Right lung (tissue), 2 donors: ENCODE measurements at regions not wholly inside any gene's neighbourhood (a gene's known extent, or its start where the extent isn't known, plus 50 kb on each side); places are given as distances from the start of the nearest gene placed in this dataset.
A peak's percentile ranks its signal among the peaks of the same experiment; 100 is the strongest.
"Not testable (repeated sequence)": the region's sequence is repeated elsewhere in the genome, so short reads cannot be mapped to it uniquely, and the experiment has no call there.

Experiments used
- DNase-seq, 2 donors: peaks; one replicate each; pipeline ENCODE4 v3.0.0-alpha.2; 2013

DNA sequence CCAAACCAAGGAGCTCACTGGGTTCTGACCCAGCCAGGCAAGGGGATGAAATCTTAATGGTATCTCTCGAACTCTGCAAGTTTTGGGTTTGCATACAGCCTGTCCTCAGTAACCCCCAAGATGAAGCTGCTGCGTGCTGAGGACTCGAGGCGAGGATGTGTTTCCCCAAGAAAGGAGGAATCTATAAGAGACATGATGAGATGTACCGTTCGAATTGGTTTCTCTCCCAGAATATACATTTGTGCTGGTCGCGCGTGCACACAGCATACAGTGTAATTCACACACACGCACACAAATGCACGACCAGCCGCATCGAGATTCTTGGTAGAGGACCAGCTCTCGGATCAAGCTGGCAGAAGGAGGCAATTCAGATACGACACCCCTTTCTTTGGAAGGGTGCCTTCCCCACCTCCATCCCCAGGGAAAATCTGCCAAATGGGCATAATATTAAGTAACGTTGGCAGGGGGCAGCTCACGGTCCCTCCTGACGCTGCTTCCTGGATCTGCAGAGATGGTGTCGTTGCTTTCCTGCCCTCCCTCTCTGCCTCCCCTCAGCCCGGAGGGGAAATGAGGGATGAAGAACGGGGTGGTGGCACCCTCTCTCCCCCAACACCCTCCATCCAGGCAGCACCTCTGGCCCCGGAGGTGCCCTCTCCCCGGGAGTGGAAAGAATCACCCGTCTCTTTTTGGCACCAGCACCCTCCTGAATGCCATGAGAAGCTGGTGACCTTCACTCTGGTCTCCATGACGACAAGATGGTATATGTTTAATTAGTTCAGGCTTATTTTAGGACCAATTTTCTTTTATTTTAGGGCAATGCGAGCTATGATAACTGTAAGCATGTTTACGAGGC is 310.2 kb downstream of the ZNF536 start:
- no peak for DNase-seq

DNA sequence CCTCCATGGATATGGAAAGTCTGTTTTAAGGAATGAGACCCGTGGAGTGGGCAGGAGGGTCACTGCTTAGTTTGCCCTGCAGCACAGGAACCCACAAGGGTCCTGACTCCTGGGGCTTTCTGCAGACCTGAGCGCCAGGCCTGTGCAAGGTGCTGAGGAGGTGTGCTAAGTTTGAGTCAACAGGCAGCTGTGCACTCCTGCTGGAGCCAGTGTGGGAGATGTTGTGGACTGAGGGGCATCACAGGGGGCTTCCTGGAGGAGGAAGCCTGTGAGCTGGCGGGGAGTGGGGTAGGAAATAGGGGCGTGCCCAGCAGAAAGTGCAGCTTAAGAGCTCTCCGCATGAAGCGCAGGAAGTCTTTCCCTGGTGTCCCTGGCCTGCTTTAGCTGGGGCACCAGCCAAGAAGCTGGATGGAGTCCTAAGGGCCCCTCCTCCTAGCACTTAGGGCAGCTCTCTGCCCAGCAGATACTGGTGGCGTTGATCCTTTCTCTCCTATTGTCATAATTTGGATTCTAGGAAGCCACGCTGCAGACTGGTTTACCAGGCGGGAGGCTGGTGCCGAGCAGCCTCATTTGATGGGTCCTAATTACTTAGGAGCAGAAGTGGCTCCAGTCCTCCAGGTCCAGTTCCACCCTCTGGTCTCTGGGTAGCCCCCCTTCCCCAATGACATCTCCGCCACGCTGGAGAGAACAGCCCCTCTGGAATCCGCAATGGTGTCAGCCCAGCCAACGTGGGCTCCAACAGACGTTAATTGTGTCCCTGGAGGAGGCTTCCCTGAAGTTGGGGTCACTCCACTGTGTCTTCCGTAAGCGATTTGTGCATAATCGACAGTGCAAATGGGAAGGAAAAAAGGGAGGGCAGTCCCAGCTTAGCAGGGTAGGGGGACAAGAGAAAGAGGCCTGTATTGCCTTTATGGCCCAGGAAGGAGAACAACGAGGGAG is 309.2 kb downstream of the ZNF536 start:
- DNase-seq = no peak

DNA sequence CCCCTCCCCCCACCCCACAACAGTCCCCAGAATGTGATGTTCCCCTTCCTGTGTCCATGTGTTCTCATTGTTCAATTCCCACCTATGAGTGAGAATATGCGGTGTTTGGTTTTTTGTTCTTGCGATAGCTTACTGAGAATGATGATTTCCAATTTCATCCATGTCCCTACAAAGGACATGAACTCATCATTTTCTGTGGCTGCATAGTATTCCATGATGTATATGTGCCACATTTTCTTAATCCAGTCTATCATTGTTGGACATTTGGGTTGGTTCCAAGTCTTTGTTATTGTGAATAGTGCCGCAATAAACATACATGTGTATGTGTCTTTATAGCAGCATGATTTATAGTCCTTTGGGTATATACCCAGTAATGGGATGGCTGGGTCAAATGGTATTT is 308.2 kb downstream of the ZNF536 start:
- DNase-seq = not testable (repeated sequence)

DNA sequence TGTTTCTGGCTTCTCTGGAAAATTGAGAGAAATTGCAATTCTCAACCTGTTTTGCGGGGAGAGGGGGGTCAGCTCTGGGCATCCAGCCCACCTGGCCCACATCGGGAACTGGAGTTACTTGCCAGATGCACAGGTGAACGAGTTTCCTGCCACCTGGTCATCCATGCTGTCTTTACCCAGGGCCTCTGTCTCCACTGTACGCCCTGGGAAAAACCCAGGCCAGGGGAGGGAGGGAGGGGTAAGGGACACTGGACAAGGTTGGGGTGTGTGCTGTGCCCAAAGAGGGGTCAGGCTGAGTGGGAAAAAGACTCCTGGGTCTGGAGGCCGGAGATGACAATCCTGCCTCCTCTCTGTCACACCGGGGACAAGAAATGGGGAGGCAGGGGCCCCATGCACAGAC is 307.6 kb downstream of the ZNF536 start:
- DNase-seq = no peak

DNA sequence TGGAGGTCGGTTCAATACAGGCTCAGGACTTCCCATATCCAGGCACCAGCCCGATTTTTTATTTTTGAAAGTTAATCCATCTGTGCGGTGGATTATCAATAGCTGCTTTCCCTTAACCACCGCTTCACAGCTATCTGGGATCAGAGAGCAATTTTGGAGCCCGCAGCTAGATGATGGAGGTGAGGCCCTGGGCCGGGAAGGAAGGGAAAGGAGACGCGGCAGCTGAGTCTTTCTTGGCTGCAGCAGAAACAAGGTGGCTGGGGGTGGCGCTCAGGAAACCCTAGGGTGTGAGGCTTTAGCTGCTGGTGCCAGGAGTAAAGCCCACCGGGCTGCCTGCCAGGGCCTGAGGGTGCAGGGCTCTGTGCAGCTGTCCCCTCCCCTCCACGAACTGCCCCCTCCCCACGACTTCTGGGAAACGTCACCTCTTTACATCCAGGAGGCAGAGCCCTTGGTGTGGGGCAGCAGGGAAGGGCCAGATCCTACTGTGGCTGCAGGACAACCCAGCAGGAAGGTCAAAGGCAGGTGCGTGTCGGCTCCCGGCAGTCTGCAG is 307.0 kb downstream of the ZNF536 start:
- no peak for DNase-seq

DNA sequence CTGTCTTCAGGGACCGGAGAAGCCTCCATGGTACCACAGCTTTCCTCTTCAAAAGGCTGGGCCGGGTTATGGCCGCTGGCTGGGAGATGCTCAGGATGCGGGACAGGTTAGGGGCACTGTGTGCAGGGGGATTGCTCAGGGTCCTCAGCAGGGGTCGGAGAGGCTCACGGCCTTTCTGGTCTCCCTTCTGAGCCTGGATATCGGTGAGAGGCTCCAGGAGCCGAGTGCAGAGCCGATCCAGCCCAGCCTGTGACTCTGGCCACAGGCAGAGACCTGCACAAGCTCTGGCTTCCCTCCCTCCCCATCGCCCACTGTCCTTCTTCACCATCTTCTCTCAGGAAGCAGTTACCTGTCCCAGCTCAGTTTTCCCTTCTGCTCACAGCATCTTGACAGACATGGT is 306.0 kb downstream of the ZNF536 start:
- no peak for DNase-seq

DNA sequence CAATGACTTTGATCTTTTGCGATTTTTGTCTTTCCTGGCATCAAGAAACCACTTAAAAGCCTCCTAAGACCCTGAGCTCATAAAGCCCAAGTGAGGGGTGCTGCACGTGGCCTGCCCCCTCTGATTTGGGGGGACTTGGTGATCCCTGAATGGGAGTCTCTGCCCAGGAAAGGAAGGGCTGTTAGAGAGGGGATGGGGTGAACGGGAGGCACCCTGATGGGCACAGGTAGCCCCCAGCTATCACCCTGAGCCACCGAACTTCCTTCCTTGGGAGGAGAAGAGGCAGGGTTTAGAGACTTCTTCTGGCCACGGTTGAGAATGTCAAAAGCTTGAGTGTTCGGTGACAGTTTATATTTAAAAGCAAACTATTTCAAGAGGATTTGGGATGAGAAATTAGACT is 305.5 kb downstream of the ZNF536 start:
- no peak for DNase-seq

DNA sequence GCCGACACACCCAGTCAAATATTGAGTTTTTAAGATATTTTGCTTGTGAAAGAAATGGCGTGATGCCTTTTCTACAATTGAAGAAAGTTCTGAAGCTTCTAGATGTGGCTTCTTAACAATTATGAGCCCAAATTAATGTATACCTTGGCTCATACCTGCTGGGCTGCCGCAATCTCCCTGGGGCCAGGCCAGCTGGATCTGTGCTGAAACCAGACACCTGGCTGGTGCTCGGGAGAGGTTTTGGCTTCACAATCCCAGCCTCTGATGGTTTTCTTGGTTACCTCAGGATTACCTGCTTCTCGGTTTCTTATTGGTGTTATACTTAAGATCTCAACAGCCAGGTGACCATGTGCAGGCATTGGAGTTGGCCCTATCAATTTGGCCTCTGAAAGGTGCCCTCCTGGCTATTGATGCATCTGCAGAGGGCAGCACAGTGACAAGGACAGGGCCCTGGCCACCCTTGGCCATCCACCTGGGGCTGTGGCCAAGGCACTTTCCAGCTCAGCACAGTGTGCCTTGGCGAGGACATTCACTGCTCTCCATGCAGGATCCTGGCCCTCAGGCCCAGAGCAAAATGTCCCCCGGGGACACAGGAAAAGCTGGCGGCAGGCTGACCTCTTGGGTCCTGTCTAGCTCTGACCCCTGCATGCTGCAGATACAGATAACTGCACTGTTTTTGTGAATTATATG is 305.0 kb downstream of the ZNF536 start:
- no peak for DNase-seq

DNA sequence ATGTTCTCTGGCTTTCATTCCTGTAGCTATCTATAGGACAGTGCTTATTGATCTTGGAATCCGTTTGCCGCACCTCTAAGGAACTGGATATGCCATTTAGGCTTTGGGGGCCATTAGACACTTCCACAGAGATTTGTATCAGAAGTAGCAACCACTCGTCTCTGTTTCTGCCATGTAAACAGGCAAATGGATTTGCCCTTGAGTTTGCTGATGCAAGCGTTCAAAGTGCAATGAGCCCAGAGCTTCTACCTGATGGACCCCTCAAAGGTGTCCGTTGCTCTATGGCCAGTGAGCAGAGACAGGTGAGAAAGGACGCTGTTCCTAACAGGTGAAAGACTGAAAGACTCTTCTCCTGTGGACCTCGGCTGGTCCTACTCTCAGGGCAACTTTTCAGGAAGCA is 302.9 kb downstream of the ZNF536 start:
- no peak for DNase-seq

DNA sequence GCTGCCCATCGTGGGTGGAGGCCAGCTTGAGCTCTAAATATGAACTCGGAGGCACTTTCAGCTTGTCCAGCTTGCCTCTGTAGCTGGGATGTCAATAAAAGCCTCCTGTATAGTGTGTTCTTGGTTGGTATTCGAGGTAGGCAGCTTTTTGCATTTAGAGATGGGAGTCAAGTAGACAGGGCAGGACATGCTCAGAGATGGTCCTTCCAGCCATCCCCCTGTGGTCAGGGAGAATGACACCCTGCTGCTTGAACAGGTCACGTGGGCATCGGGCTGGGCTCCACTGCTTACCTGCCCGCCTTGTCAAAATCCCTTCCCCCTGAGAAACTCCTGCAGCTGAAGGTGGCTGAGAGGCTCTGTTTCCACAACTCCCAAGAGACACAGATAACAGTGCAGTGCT is 302.5 kb downstream of the ZNF536 start:
- DNase-seq = no peak

DNA sequence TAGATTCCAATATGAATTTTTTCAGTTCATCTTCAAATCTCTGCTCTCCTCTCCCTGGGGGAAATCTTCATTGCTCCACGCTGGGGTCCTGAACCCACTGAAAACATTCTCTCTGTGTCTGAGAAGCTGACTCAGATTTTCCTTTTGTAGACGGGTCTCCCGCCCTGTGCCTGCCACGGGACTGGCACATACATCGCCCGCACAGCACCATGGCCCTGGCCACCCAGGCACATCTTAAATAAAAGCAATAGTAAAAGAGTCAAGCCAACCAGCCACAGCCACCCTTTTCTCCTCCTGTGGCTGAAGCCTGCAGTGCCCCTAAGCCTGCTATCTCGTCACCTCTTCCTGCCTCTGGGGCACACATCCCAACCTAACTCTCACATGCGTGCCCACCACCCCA is 301.2 kb downstream of the ZNF536 start:
- DNase-seq = no peak

DNA sequence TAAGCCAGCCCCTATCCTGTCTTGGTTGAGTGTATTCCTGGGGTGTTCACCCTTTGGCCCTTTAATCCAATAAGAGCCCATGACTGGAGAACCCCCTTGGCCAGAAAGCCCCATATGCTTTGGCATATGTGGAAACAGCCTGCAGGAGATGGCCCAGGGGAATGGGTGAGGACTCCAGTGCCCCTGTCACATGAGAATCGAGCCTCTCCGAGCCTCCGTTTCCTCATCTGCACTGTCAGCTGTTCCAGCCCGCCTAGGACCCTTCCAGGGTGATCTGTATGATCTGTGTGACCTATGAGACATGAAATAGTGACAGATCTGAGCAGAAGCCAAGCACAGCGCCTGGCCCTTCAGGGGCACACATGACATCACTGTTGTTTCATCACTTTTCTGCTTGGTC is 300.7 kb downstream of the ZNF536 start:
- DNase-seq = no peak

DNA sequence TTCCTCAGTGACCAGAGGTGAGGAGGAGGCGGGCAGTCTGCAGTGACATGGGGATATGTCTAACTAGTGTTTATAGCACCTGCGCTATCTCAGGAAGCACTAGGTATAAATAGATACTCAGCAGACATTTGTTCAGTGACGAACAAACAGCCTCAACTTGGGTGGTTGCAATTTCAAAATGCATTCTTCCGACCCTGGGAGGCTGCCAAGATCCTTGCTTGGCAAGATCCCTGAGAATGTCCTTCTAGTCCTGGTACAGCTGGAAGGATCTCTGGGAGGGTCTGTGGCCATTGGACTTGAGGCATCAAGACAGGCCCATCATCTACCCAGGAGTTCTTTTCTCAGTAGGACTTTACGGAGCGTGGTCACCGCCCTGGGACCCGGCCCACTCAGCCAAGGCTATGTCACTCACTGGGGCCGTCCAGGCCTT is 299.5 kb downstream of the ZNF536 start:
- peak; percentile 78 to 82 for DNase-seq

DNA sequence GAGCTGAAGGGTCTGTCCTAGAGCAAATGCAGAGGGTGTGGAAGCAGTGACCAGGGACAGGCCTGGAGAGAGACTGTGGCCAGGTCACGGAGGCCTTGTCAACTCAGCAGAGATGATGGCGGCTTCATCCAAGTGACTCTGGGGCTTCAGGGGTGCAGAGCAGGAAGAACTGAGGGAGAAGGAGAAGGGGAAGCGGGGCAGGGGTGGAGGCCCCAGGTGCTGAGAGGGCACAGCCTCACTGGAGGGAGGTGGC is 299.1 kb downstream of the ZNF536 start:
- no peak for DNase-seq

DNA sequence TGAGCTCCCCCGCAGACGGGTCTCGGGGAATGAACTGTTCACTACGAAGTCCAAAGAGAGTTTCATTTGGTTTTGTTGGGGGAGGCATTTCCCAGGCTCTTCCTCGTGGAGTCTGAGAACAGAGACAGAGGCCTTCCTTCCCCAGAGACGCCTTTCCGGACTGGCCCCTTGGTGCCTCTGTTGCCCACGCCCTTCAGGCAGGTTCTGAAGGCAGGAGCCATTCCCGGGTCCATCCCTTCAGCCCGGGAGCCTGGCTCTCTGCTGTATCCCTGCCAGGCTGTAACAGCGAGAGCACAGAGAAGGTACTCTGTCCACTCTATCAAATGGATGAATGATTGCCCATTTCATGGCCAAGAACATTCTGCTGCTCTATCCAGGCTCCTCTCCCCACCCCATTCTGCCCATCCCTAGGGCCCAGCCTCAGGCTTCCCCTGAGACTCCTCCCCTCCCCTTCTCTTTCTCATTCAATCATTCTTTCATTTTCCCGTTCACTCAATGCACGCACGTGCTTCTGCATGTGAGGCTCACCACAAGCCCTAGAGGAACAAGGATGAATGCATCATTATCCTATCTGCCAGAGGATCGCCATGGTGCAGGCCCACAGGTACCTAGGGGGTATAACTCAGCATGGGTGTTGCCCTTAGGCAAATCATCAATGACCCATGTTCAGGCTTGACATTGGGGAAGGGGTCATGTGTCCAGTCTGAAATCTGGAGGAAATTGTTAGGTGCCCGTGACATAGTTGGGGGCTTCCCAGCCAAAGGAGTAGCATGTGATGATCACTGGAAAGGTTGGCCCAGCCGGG is 298.6 kb downstream of the ZNF536 start:
- no peak for DNase-seq

DNA sequence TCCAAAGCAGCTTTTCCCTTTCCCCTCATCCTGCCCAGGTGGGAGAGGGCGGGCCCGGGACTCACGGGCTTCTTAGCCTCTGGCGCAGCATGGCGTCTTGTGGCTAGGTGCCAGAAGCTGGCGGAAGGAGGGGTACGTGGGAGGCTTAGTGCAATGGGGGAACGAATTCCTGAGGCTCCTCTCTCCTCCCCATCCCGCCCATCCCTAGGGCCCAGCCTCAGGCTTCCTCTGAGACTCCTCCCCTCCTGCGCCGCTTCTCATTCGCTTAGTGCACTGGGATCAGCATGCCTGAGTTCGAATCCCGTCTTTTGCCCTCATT is 297.8 kb downstream of the ZNF536 start:
- DNase-seq = no peak

DNA sequence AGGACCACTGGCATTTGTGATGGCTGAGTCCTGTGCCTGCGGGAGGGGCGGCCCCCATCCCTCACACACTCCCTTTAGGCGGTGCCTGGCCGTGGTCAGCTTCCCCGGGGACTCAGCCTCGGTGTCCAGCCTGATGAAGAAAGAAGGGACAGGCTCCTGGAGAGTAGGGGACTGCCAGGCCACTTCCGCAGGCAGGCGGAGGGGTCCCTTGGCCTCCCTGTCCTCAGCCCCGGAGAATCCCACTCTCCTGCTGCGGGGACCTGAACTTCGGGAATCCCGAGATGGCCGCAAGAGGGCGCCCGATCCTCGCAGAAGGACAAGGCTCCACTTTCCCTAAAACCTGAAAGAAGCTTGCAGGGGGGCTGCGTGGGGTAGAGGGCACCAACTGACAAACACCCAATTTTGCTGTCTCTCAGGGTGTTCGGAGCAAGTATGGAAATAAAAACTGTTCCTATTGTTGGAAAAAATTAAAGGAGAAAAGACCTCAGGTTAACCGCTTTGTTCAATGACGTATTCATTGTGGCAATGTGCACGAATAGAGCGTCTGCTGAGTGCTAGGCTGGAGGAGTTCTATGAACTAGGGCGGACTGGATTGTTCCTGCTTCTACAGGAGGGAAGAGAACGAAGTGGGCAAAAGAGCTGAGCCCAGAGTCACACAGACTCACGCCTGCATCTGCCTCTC is 297.3 kb downstream of the ZNF536 start:
- peak in 1 of 2 donors; percentile 63 for DNase-seq

DNA sequence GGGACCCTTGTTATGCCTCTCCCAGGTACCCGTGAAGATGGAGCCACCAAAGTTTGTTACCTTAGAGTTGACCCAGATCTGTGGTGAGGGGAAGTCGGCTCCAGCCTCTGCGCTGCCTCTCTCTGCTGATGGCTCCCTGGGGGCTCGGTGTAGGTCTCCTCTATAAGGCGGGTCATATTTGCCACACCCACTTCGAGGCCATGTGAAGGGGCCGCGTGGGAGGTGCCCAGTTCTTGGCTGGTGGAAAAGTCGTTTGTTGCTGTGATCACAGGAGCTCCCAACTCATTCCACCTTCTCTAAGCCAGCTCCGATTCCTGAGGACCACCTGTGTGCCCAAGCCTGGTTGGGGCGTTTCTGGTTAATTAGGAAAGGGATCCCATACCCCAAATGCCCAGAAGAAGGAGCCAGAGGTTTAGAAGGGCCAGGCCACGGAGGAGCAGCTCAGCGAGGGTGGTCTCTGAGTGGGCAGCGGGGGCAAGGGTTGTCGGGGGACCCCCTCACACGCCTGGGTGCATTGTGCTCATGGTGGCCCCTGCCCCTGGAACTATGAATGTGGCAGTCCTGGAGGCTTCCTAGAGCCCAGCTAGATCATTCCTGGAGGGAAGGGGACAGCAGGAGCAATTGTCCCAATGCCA is 296.5 kb downstream of the ZNF536 start:
- no peak for DNase-seq

DNA sequence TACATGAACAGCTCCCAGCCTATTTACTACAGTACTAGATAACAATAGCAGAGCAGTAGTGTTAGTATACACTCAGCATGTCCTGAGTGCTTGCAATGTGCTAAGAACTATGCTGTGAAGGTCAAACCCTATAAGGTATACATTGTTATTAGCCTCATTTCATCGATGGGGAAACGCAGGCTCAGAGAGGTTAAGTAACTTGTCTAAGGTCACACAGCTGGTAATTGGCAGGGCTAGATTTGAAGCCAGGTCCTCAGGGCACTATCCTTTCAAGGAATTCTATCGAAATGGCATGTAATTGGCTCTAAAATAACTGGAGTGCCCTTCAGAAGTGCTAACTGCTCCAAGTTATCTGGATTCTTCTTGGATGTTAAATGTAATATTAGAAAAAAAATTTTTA is 295.6 kb downstream of the ZNF536 start:
- DNase-seq = no peak

DNA sequence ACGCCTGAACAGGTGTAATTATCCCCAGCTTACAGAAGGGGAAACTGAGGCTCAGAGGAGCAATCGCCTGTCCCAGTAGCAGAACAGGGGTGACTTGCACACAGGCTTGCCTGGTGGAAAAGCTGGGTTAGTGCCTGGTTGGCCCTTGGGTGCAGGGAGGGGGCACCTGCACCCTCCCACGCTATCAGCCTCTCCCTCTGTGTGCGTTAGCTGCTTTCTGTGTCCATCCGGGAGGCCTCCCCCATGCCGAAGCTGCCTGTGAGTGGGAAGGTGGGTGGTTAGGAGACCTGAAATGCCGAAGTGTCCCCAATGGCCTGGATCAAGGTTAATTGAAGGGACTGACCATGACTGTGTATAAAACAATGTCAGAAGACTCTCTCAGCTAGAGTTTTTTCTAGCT is 295.0 kb downstream of the ZNF536 start:
- no peak for DNase-seq
